ENCODE measurements at regions not wholly inside any gene's neighbourhood (a gene's known extent, or its start where the extent isn't known, plus 50 kb on each side); places are given as distances from the start of the nearest gene placed in this dataset.

DNA sequence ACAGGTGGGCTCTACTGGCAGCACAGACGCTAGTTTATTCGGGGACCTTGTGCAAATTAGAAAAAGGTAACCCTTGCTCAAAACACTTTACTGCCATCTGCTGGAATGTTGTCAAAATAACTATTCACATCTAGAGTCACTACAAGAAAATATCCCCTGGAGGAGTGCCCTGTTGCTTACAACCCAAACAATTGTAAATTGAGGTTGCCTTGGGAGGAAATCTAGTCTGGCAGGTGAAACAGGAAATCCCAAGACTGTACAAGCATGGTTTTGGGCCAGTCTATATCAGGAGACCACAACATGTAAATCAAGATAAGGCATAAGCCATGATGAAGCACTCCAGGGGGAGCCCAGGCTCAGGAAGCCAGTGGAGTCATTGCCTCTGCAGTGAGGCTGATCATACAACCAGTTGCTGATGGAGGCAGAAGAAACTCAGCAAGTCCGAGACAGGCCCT, 136.8 kb upstream of the ACP3 start:
- no peak for TF ChIP-seq EZH2phosphoT487 (IDR thresholded peaks at IDR 0.05; ENCODE audit: low read depth)
- TF ChIP-seq, protein P1, sequence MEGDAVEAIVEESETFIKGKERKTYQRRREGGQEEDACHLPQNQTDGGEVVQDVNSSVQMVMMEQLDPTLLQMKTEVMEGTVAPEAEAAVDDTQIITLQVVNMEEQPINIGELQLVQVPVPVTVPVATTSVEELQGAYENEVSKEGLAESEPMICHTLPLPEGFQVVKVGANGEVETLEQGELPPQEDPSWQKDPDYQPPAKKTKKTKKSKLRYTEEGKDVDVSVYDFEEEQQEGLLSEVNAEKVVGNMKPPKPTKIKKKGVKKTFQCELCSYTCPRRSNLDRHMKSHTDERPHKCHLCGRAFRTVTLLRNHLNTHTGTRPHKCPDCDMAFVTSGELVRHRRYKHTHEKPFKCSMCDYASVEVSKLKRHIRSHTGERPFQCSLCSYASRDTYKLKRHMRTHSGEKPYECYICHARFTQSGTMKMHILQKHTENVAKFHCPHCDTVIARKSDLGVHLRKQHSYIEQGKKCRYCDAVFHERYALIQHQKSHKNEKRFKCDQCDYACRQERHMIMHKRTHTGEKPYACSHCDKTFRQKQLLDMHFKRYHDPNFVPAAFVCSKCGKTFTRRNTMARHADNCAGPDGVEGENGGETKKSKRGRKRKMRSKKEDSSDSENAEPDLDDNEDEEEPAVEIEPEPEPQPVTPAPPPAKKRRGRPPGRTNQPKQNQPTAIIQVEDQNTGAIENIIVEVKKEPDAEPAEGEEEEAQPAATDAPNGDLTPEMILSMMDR (IDR thresholded peaks at IDR 0.05; ENCODE audit: low read depth, low read length) = peak; percentile 69
- H3K4me2 ChIP-seq (ENCODE audit: low read length) = peak overlapping the region; percentile 38
- H3K9me3 ChIP-seq (ENCODE audit: insufficient read depth, low read length) = no peaks in the 10 kb centered on the region
- H3K79me2 ChIP-seq (ENCODE audit: low read length) = no peaks in the 10 kb centered on the region
- H3K4me3 ChIP-seq (ENCODE audit: low read length) = no peak overlapping the region
- no peak overlapping the region for H3K27ac ChIP-seq (ENCODE audit: low read length)
- H3K27me3 ChIP-seq (ENCODE audit: low read depth, low read length) = peaks cover 31% of the 10 kb centered on the region
- 0 out of 2 replicates have a peak overlapping the region, but pooled peaks have one; percentile 28 for H2AFZ ChIP-seq (ENCODE audit: low read depth, low read length)
- no peaks in the 10 kb centered on the region for H3K4me1 ChIP-seq (ENCODE audit: low read length)
- H4K20me1 ChIP-seq (ENCODE audit: insufficient read depth, low read length) = no peaks in the 10 kb centered on the region
- H3K9ac ChIP-seq (ENCODE audit: low read length) = no peak overlapping the region
- H3K36me3 ChIP-seq (replicated peaks; ENCODE audit: low read depth, low read length) = no peaks in the 10 kb centered on the region

DNA sequence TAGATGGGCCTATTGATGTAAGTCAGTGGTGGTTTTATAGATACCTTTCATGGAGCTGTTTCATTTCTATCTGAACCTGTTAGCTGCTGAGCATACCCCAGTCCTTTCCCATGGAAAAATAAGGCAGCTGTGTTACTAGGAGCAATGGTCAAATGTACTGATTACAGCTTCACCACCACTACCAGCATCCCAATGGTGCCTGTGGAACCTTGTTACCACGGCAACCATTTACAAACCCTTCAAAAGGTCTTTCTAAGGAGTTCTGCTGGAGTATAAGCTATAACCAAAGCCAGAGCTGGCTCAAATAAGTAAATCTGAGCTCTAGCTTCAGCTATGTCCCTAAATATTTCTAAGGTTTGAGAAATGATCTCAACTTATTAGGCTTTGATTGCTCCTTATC, 133.4 kb upstream of the ACP3 start:
- no peak overlapping the region for H3K27ac ChIP-seq (ENCODE audit: low read length)

DNA sequence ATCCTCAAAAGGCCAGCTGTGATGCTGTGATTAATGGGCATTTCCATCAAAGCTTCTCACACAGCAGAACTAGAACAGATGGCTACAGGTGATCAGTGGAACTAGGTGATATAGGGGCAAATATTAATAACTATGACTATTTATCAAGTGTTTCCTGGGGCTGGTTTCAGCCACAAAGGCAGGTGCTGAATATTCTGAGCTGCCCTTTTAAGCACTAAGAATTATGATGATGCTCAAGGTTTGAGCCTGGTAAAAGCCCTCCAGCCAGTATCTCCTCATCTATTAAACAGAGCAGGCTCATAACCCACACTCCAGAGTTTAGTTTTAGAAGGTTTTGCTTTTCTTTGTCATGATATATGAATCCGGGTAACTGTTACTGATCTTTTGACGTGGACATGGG, 129.5 kb upstream of the ACP3 start:
- Histone ChIP-seq H3K9ac (ENCODE audit: low read length) (no peak overlapping the region), H3K27ac (ENCODE audit: low read length) (no peak overlapping the region), H3K4me1 (ENCODE audit: low read length) (no peaks in the 10 kb centered on the region), H3K4me2 (ENCODE audit: low read length) (no peak overlapping the region), H4K20me1 (ENCODE audit: insufficient read depth, low read length) (no peaks in the 10 kb centered on the region), H3K79me2 (ENCODE audit: low read length) (no peaks in the 10 kb centered on the region), H3K27me3 (ENCODE audit: low read depth, low read length) (peaks cover 39% of the 10 kb centered on the region), H2AFZ (ENCODE audit: low read depth, low read length) (no peak overlapping the region), H3K9me3 (ENCODE audit: insufficient read depth, low read length) (no peaks in the 10 kb centered on the region), H3K4me3 (ENCODE audit: low read length) (no peak overlapping the region), H3K36me3 (replicated peaks; ENCODE audit: low read depth, low read length) (no peaks in the 10 kb centered on the region)
- TF ChIP-seq EZH2phosphoT487 (IDR thresholded peaks at IDR 0.05; ENCODE audit: low read depth) = no peak
- TF ChIP-seq, protein P1 (IDR thresholded peaks at IDR 0.05; ENCODE audit: low read depth, low read length) = no peak

More for the DNA sequence above, 133.4 kb upstream of the ACP3 start:
- TF ChIP-seq, protein P1 (IDR thresholded peaks at IDR 0.05; ENCODE audit: low read depth, low read length) = no peak
- no peak for TF ChIP-seq EZH2phosphoT487 (IDR thresholded peaks at IDR 0.05; ENCODE audit: low read depth)
- Histone ChIP-seq H4K20me1 (ENCODE audit: insufficient read depth, low read length) (no peaks in the 10 kb centered on the region), H2AFZ (ENCODE audit: low read depth, low read length) (no peak overlapping the region), H3K4me3 (ENCODE audit: low read length) (no peak overlapping the region), H3K9ac (ENCODE audit: low read length) (no peak overlapping the region), H3K4me2 (ENCODE audit: low read length) (no peak overlapping the region), H3K9me3 (ENCODE audit: insufficient read depth, low read length) (no peaks in the 10 kb centered on the region), H3K79me2 (ENCODE audit: low read length) (no peaks in the 10 kb centered on the region), H3K36me3 (replicated peaks; ENCODE audit: low read depth, low read length) (no peaks in the 10 kb centered on the region), H3K4me1 (ENCODE audit: low read length) (no peaks in the 10 kb centered on the region), H3K27me3 (ENCODE audit: low read depth, low read length) (peaks cover 33% of the 10 kb centered on the region)

DNA sequence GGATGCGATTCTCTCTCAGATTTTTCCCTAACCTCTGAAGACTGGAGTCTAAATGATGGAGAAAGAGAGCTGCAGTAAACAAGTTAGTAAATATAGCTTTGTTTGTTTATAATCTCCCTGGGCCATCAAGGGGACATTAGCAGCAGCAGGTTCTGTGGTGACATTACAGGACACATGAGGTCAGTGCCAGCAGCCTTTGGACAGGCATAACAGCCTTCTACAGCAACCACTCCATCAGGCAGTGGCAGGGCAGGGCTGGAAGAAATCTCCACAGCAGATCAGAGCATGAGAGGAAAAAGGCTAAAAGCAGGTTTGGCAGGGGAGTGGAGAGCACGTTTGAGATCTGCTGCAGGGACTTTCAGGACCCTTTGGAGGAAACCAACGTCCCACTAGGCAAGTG, 127.6 kb upstream of the ACP3 start:
- no peak overlapping the region for H3K9ac ChIP-seq (ENCODE audit: low read length)
- H3K27me3 ChIP-seq (ENCODE audit: low read depth, low read length) = peaks cover 27% of the 10 kb centered on the region
- no peaks in the 10 kb centered on the region for H3K36me3 ChIP-seq (replicated peaks; ENCODE audit: low read depth, low read length)
- no peaks in the 10 kb centered on the region for H3K9me3 ChIP-seq (ENCODE audit: insufficient read depth, low read length)
- no peaks in the 10 kb centered on the region for H3K4me1 ChIP-seq (ENCODE audit: low read length)
- no peaks in the 10 kb centered on the region for H4K20me1 ChIP-seq (ENCODE audit: insufficient read depth, low read length)
- no peak overlapping the region for H3K27ac ChIP-seq (ENCODE audit: low read length)
- no peaks in the 10 kb centered on the region for H3K79me2 ChIP-seq (ENCODE audit: low read length)
- H3K4me2 ChIP-seq (ENCODE audit: low read length) = no peak overlapping the region
- no peak overlapping the region for H3K4me3 ChIP-seq (ENCODE audit: low read length)
- no peak overlapping the region for H2AFZ ChIP-seq (ENCODE audit: low read depth, low read length)
- no peak for TF ChIP-seq EZH2phosphoT487 (IDR thresholded peaks at IDR 0.05; ENCODE audit: low read depth)
- TF ChIP-seq, protein P1 (IDR thresholded peaks at IDR 0.05; ENCODE audit: low read depth, low read length) = no peak

Measured in OCI-LY3 (cell line).